ENCODE measurements at regions not wholly inside any gene's neighbourhood (a gene's known extent, or its start where the extent isn't known, plus 50 kb on each side); places are given as distances from the start of the nearest gene placed in this dataset.
"Not testable (repeated sequence)": the region's sequence is repeated elsewhere in the genome, so short reads cannot be mapped to it uniquely, and the experiment has no call there.

DNA sequence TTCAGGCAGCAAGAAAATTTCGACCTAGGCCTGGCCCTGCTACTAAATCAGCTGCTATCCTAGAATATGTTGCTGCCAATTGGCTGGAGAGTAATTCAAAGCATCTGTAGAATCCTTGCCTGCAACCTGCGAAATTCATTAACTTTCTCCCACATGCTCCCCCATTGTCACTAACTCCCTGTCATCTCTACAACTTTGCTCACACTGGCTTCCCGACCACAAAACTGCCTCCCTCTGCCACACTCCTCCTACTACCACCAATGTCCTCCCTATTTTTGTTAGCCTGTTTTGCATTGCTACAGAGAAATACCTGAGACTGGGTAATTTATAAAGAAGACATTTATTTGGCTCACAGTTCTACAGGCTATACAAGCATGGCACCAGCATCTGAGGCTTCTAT lies 570.6 kb downstream of the INSC start:
- no peak overlapping the region for H3K27ac ChIP-seq (ENCODE audit: low read depth, low read length, poor library complexity, severe bottlenecking)
- no peak for DNase-seq (ENCODE audit: low spot score)
- BruUV-seq (replicated peaks): no TSS peak
- H3K36me3 ChIP-seq (ENCODE audit: insufficient read depth, low read length, poor library complexity, severe bottlenecking): no peaks in the 10 kb centered on the region
- intact Hi-C loops (cut with micrococcal nuclease; ENCODE audit: unreplicated experiment): no loop called here
- H3K9me3 ChIP-seq (ENCODE audit: low read depth, low read length, poor library complexity, severe bottlenecking): no peaks in the 10 kb centered on the region
- ChIA-PET POLR2A (ENCODE audit: low non-redundant PET) (no interaction called here), CTCF (no interaction called here)
- H3K4me1 ChIP-seq (ENCODE audit: insufficient read depth, low read length, poor library complexity, severe bottlenecking): no peaks in the 10 kb centered on the region
- no peak overlapping the region for H3K4me3 ChIP-seq (ENCODE audit: low read depth, low read length, poor library complexity, severe bottlenecking)
- no peak for TF ChIP-seq EZH2 (IDR thresholded peaks at IDR 0.05; ENCODE audit: borderline replicate concordance, low read depth, low read length, poor library complexity, severe bottlenecking)
- TF ChIP-seq, protein P1, sequence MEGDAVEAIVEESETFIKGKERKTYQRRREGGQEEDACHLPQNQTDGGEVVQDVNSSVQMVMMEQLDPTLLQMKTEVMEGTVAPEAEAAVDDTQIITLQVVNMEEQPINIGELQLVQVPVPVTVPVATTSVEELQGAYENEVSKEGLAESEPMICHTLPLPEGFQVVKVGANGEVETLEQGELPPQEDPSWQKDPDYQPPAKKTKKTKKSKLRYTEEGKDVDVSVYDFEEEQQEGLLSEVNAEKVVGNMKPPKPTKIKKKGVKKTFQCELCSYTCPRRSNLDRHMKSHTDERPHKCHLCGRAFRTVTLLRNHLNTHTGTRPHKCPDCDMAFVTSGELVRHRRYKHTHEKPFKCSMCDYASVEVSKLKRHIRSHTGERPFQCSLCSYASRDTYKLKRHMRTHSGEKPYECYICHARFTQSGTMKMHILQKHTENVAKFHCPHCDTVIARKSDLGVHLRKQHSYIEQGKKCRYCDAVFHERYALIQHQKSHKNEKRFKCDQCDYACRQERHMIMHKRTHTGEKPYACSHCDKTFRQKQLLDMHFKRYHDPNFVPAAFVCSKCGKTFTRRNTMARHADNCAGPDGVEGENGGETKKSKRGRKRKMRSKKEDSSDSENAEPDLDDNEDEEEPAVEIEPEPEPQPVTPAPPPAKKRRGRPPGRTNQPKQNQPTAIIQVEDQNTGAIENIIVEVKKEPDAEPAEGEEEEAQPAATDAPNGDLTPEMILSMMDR (conservative IDR thresholded peaks at IDR 0.05; ENCODE audit: low read depth, low read length): no peak
- H3K27me3 ChIP-seq (replicated peaks; ENCODE audit: insufficient read depth, low read depth, low read length, poor library complexity): no peaks in the 10 kb centered on the region

DNA sequence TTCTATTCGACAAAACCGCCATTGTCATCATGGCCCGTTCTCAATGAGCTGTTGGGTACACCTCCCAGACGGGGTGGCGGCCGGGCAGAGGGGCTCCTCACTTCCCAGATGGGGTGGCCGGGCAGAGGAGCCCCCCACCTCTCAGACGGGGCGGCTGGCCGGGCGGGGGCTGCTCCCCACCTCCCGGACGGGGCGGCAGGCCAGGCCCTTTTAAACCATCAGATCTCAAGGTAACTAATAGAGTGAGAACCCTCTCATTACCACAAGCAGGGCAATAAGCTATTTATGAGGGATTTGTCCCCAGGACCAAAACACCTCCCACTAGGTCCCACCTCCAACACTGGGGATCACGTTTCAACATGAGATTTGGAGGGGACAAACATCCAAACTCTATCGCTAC lies 571.5 kb downstream of the INSC start:
- intact Hi-C loops (cut with micrococcal nuclease; ENCODE audit: unreplicated experiment); H3K4me1 ChIP-seq (ENCODE audit: insufficient read depth, low read length, poor library complexity, severe bottlenecking); BruUV-seq (replicated peaks); H3K4me3 ChIP-seq (ENCODE audit: low read depth, low read length, poor library complexity, severe bottlenecking); H3K27ac ChIP-seq (ENCODE audit: low read depth, low read length, poor library complexity, severe bottlenecking); H3K36me3 ChIP-seq (ENCODE audit: insufficient read depth, low read length, poor library complexity, severe bottlenecking); H3K9me3 ChIP-seq (ENCODE audit: low read depth, low read length, poor library complexity, severe bottlenecking); POLR2A ChIA-PET (ENCODE audit: low non-redundant PET); H3K27me3 ChIP-seq (replicated peaks; ENCODE audit: insufficient read depth, low read depth, low read length, poor library complexity); DNase-seq (ENCODE audit: low spot score): not testable (repeated sequence)
- CTCF ChIA-PET: interaction anchor here (0.7 kb wide), 1 partner anchor 275 kb away, joined by 4 read pairs; no protein-coding TSS in a partner anchor

DNA sequence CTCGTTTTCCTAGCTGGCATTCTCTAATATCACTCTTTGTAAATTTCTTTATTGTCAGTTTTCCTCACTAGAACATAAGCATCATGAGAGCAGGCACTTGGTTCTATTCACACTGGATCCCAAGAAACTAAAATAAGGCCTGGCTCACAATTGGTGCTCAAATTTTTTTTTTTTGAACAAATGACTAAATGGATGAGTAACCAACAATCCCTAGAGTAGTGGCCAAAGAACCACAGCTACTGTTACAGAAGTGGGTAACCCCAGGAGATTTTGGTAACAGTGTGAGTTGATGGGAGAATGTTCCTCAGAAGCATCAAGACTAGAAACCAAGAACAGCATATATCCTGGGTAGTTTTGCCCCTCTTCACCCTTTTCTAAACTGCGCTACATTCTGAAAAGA lies 572.6 kb downstream of the INSC start:
- DNase-seq (ENCODE audit: low spot score): no peak
- H3K4me3 ChIP-seq (ENCODE audit: low read depth, low read length, poor library complexity, severe bottlenecking): no peak overlapping the region
- H3K36me3 ChIP-seq (ENCODE audit: insufficient read depth, low read length, poor library complexity, severe bottlenecking): no peaks in the 10 kb centered on the region
- intact Hi-C loops (cut with micrococcal nuclease; ENCODE audit: unreplicated experiment): no loop called here
- H3K9me3 ChIP-seq (ENCODE audit: low read depth, low read length, poor library complexity, severe bottlenecking): no peaks in the 10 kb centered on the region
- no peak overlapping the region for H3K27ac ChIP-seq (ENCODE audit: low read depth, low read length, poor library complexity, severe bottlenecking)
- POLR2A ChIA-PET (ENCODE audit: low non-redundant PET): no interaction called here
- no TSS peak for BruUV-seq (replicated peaks)
- TF ChIP-seq, protein P1 (conservative IDR thresholded peaks at IDR 0.05; ENCODE audit: low read depth, low read length): no peak
- H3K27me3 ChIP-seq (replicated peaks; ENCODE audit: insufficient read depth, low read depth, low read length, poor library complexity): no peaks in the 10 kb centered on the region
- H3K4me1 ChIP-seq (ENCODE audit: insufficient read depth, low read length, poor library complexity, severe bottlenecking): no peaks in the 10 kb centered on the region
- CTCF ChIA-PET: no interaction called here

DNA sequence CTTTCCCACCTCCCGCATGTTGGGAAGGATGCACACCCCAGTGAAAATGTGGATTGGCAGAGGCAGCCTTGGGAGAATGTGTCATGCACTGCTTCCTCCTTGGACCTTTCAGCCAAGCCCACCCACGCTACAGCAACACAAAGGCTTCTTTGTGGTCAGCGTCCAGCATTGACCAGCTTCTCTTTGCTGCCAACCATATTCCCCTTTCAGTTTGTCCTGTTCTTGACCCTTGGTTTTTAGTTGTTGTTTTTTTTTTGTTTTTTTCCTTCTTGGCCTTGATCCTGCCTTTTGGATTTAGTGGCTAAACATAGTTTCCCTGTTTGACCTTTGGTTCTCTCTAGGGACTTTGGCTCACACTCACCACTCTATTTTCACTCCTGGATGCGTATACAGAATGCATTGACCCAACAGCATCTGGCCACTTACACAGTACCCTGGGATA lies 573.6 kb downstream of the INSC start:
- TF ChIP-seq EZH2 (IDR thresholded peaks at IDR 0.05; ENCODE audit: borderline replicate concordance, low read depth, low read length, poor library complexity, severe bottlenecking): no peak
- TF ChIP-seq, protein P1 (conservative IDR thresholded peaks at IDR 0.05; ENCODE audit: low read depth, low read length): no peak
- DNase-seq (ENCODE audit: low spot score): no peak
- BruUV-seq (replicated peaks): no TSS peak
- intact Hi-C loops (cut with micrococcal nuclease; ENCODE audit: unreplicated experiment): no loop called here
- Histone ChIP-seq H3K4me3 (ENCODE audit: low read depth, low read length, poor library complexity, severe bottlenecking) (no peak overlapping the region), H3K9me3 (ENCODE audit: low read depth, low read length, poor library complexity, severe bottlenecking) (no peaks in the 10 kb centered on the region), H3K36me3 (ENCODE audit: insufficient read depth, low read length, poor library complexity, severe bottlenecking) (no peaks in the 10 kb centered on the region), H3K4me1 (ENCODE audit: insufficient read depth, low read length, poor library complexity, severe bottlenecking) (no peaks in the 10 kb centered on the region), H3K27me3 (replicated peaks; ENCODE audit: insufficient read depth, low read depth, low read length, poor library complexity) (no peaks in the 10 kb centered on the region), H3K27ac (ENCODE audit: low read depth, low read length, poor library complexity, severe bottlenecking) (no peak overlapping the region)
- POLR2A ChIA-PET (ENCODE audit: low non-redundant PET): interaction anchor here (0.7 kb wide), 1 partner anchor 14 kb away, joined by 5 read pairs; no protein-coding TSS in a partner anchor
- CTCF ChIA-PET: no interaction called here
